PC-3 (cell line): ENCODE measurements at regions not wholly inside any gene's neighbourhood (a gene's known extent, or its start where the extent isn't known, plus 50 kb on each side); places are given as distances from the start of the nearest gene placed in this dataset.

ENCODE experiments used
- CTCF ChIP-seq: fragments of 300-600 bp; sonication (generic); conservative IDR thresholded peaks from 2 replicates; pipeline ENCODE4 v1.5.1; 2017; ENCODE audit warnings: antibody characterized with exemption, low read depth, mild to moderate bottlenecking, low read length
- EZH2 ChIP-seq: fragments of 300-600 bp; sonication (generic); IDR thresholded peaks from one replicate; pipeline ENCODE4 v1.6.1; 2017; ENCODE audit warnings: antibody characterized with exemption, mild to moderate bottlenecking, low read length; ENCODE audit not compliant: unreplicated experiment

DNA sequence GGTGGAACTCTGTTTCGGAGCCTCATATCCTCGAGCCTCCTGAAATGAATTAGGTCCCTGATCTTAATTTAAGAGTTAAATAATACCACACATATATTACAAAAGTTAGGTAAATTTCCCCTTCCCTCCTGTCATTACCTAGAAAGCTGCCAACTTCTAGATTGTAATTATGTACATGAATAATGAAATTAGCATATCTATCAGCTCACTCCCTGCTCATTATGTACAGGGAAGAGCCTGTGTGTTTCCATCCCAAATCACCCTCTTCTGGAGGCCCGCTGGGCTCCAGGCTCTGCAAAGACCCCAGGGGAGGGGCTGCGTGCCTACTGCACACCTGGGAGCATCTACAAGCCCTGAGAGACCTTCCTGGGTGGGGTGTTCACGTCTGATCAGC is 384.1 kb downstream of the MN1 start:
- TF ChIP-seq EZH2 (no peak), CTCF (no peak)
